AG10803 (cell line): ENCODE measurements at regions not wholly inside any gene's neighbourhood (a gene's known extent, or its start where the extent isn't known, plus 50 kb on each side); places are given as distances from the start of the nearest gene placed in this dataset.
"Not testable (repeated sequence)": the region's sequence is repeated elsewhere in the genome, so short reads cannot be mapped to it uniquely, and the experiment has no call there.

Source experiments
- DNase-seq: peaks from one replicate; pipeline ENCODE4 v3.0.0; 2010; ENCODE audit warnings: low read depth
- H3K4me3 ChIP-seq: 2 replicates; pipeline ENCODE4 v1.5.1; 2011; ENCODE audit warnings: mild to moderate bottlenecking, low read length, control low read depth
- CTCF ChIP-seq: conservative IDR thresholded peaks from 2 replicates; pipeline ENCODE4 v1.5.1; 2011; ENCODE audit warnings: mild to moderate bottlenecking, low read length, control low read depth, inconsistent platforms

DNA sequence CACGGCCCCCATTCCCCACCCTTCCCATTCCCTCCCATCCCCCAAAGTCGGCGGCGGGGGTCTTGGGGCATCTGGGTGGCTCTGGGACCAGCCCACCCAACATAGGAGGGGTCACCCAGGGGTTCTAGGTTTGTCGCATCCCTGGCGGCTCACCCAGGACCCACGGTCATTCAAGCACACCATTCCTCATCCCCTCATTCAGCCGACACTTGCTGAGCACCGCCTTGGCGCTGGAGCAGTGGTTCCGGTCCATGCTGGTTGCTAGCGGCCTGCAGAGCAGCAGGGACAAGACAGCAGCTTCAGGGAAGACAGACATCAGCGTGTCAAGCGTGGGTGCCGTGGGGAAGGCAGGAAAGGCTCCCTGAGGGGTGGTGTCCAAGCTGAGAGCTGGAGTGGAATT is 50.5 kb upstream of the OTOS start:
- TF ChIP-seq CTCF, result no peak
- H3K4me3 ChIP-seq, result no peak overlapping the region
- no peak for DNase-seq

GRCh38 chr2:240192661-240193060 is 52.2 kb upstream of the OTOS start:
- no peak overlapping the region for H3K4me3 ChIP-seq
- no peak for DNase-seq
- no peak for TF ChIP-seq CTCF

- TF ChIP-seq CTCF, result peak; percentile 31
- not testable (repeated sequence) for H3K4me3 ChIP-seq
- peak; percentile 14 for DNase-seq
Measured at GRCh38 chr2:240194341-240194762, 53.9 kb upstream of the OTOS start.

DNA sequence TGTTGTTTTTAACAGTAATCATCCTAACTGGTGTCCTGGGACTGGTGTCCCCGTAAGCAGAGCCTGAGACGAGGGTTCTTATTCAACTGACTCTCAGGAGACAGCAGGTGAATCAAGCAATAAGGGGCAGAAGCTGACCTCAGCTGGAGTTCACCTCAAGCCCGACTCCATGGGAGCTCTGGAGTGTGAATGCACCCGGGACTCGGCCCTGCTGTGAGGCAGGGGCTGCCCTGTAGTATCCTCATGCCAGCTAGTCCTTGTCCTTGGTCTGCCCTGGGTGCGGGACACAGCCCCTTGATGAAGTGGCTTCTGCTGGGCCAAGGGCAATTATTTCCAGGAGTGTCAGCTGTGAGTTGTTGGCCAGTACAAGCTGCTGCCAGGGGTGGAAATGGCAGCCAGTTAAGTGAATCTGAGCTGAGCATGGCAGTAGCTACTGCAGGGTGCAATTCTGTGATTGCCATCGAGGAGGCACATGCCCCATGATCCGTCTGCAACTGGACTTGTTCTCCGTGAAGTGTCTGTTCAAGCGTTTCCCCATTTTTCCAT is 54.9 kb upstream of the OTOS start:
- no peak for TF ChIP-seq CTCF
- DNase-seq, result no peak
- H3K4me3 ChIP-seq, result no peak overlapping the region

DNA sequence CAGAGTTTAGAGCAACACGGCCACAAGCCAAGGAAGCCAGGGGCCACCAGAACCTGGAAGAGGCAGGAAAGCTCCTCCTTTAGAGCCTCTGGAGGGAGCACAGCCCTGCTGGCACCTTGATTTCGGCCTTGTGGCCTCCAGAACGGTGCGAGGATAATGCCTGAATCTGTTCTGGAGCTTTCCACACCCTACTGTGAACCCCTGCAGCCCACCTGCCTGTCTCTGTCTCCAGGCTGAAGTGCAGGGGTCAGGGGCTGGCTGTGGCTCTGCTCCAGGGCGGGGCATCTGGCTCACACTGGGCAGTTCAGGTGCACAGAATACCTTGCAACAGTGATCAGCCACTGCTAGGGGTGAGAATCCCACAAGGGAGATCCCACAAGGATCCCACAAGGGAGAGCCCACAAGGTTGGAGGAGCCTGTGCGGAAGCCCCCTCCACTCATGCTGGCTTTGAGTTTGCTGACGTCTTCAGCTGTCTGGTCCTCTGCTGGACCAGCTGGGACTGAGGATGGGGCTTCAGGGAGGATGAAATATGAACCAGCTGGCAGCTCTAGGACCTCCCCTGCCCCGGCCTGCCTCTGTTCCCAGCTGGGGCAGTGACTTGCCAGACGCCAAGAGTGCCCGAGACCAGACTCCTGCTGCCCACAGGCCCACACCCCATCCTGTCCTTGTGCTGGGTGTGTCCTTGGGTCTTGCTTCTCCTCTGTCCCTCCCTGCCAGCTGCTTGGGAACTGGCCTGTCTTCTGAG is 56.4 kb upstream of the OTOS start:
- no peak overlapping the region for H3K4me3 ChIP-seq
- DNase-seq, result no peak
- no peak for TF ChIP-seq CTCF

DNA sequence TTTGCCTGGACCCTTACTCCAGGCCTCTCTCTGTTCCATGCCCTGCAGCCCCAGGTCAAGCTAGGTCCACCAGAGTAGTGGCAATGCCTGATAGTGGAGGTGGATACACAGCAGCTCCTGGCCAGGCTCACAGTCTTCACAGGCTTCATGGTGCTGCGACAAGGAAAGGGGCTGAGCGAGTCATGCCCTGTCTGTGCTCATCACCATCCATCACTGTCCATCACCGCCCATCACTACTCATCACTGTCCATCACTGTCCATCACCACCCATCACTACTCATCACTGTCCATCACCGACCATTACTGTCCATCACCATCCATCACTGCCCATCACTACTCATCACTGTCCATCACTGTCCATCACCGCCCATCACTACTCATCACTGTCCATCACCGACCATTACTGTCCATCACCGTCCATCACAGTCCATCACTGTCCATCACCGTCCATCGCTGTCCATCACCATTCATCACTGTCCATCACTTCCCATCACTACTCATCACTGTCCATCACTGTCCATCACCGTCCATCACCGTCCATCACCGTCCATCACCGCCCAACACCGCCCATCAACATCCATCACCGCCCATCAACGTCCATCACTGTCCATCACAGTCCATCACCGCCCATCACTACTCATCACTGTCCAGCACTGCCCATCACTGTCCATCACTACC is 57.1 kb upstream of the OTOS start:
- H3K4me3 ChIP-seq, result no peak overlapping the region
- no peak for TF ChIP-seq CTCF
- no peak for DNase-seq

GRCh38 chr2:240198226-240198625 is 57.8 kb upstream of the OTOS start:
- no peak for DNase-seq
- no peak for TF ChIP-seq CTCF
- no peak overlapping the region for H3K4me3 ChIP-seq
